GM12891 (cell line): ENCODE measurements at regions not wholly inside any gene's neighbourhood (a gene's known extent, or its start where the extent isn't known, plus 50 kb on each side); places are given as distances from the start of the nearest gene placed in this dataset.

Experiments used
- POLR2A ChIP-seq: IDR thresholded peaks from 2 replicates; pipeline ENCODE4 v1.6.1; 2011; ENCODE audit warnings: low read depth, low read length, control low read depth
- POLR2AphosphoS5 ChIP-seq: IDR thresholded peaks from 2 replicates; pipeline ENCODE4 v1.6.1; 2011; ENCODE audit warnings: low read depth, low read length, control low read depth

- TF ChIP-seq POLR2AphosphoS5: no peak
- no peak for TF ChIP-seq POLR2A
Measured at GRCh38 chr2:146376511-146377064, 1468.2 kb upstream of the ACVR2A start.
